Ectodermal cell (in vitro differentiated cells): ENCODE measurements at regions not wholly inside any gene's neighbourhood (a gene's known extent, or its start where the extent isn't known, plus 50 kb on each side); places are given as distances from the start of the nearest gene placed in this dataset.

Source experiments
- H3K27ac ChIP-seq: 2 replicates; pipeline ENCODE4 v1.7.0; 2013; ENCODE audit warnings: mild to moderate bottlenecking, low read depth, low read length; ENCODE audit not compliant: insufficient read depth, poor library complexity, severe bottlenecking
- H3K27me3 ChIP-seq: 2 replicates; pipeline ENCODE4 v1.7.0; 2013; ENCODE audit warnings: mild to moderate bottlenecking, low read length; ENCODE audit not compliant: insufficient read depth, control insufficient read depth, poor library complexity, severe bottlenecking
- H3K36me3 ChIP-seq: one replicate; pipeline ENCODE4 v1.7.0; 2013; ENCODE audit warnings: low read length; ENCODE audit not compliant: control insufficient read depth, insufficient read depth
- H3K4me1 ChIP-seq: one replicate; pipeline ENCODE4 v1.7.0; 2013; ENCODE audit warnings: low read length; ENCODE audit not compliant: control insufficient read depth, insufficient read depth
- H3K4me3 ChIP-seq: 2 replicates; pipeline ENCODE4 v1.7.0; 2013; ENCODE audit warnings: low read depth, low read length, control low read depth; ENCODE audit not compliant: insufficient read depth
- H3K9me3 ChIP-seq: 2 replicates; pipeline ENCODE4 v1.7.0; 2013; ENCODE audit warnings: mild to moderate bottlenecking, low read length, moderate library complexity; ENCODE audit not compliant: control insufficient read depth
- WGBS, 2 experiments: methylation state at CpG; one replicate each; pipeline ENCODE4 v1.1.7; 2013; ENCODE audit warnings: missing lambda C conversion rate in 2 of 2; 5-methylcytosine and 5-hydroxymethylcytosine counted together

GRCh38 chr9:1522219-1522767 is 472.1 kb downstream of the DMRT2 start:
- no peaks in the 10 kb centered on the region for H3K36me3 ChIP-seq
- H3K9me3 ChIP-seq = no peaks in the 10 kb centered on the region
- 86 to 89% methylated on average over 1 of the region's 1 CpG for WGBS, 2 experiments
- no peak overlapping the region for H3K4me3 ChIP-seq
- no peak overlapping the region for H3K27ac ChIP-seq
- no peaks in the 10 kb centered on the region for H3K4me1 ChIP-seq
- no peaks in the 10 kb centered on the region for H3K27me3 ChIP-seq

GRCh38 chr9:1528456-1528855 is 478.3 kb downstream of the DMRT2 start:
- WGBS, 2 experiments = 70 to 77% methylated on average over 2 of the region's 2 CpGs
- H3K4me3 ChIP-seq = no peak overlapping the region
- H3K9me3 ChIP-seq = no peaks in the 10 kb centered on the region
- H3K27ac ChIP-seq = no peak overlapping the region
- H3K4me1 ChIP-seq = no peaks in the 10 kb centered on the region
- H3K36me3 ChIP-seq = no peaks in the 10 kb centered on the region
- H3K27me3 ChIP-seq = no peaks in the 10 kb centered on the region

GRCh38 chr9:1530696-1531095 is 480.5 kb downstream of the DMRT2 start:
- no peak overlapping the region for H3K27ac ChIP-seq
- H3K27me3 ChIP-seq = no peaks in the 10 kb centered on the region
- no peaks in the 10 kb centered on the region for H3K4me1 ChIP-seq
- H3K36me3 ChIP-seq = no peaks in the 10 kb centered on the region
- no peaks in the 10 kb centered on the region for H3K9me3 ChIP-seq
- WGBS, 2 experiments = 91 to 94% methylated on average over 3 of the region's 3 CpGs
- H3K4me3 ChIP-seq = no peak overlapping the region

GRCh38 chr9:1531424-1531823 is 481.3 kb downstream of the DMRT2 start:
- 60 to 80% methylated on average over 1 of the region's 1 CpG for WGBS, 2 experiments
- Histone ChIP-seq H3K4me1 (no peaks in the 10 kb centered on the region), H3K36me3 (no peaks in the 10 kb centered on the region), H3K27me3 (no peaks in the 10 kb centered on the region), H3K9me3 (no peaks in the 10 kb centered on the region), H3K4me3 (no peak overlapping the region), H3K27ac (no peak overlapping the region)

- WGBS, 2 experiments = 81 to 84% methylated on average over 4 of the region's 4 CpGs
- Histone ChIP-seq H3K27me3 (no peaks in the 10 kb centered on the region), H3K36me3 (no peaks in the 10 kb centered on the region), H3K4me3 (no peak overlapping the region), H3K4me1 (no peaks in the 10 kb centered on the region), H3K9me3 (no peaks in the 10 kb centered on the region), H3K27ac (no peak overlapping the region)
These were observed 482.0 kb downstream of the DMRT2 start for GRCh38 chr9:1532171-1532570.

- Histone ChIP-seq H3K4me1 (no peaks in the 10 kb centered on the region), H3K36me3 (no peaks in the 10 kb centered on the region), H3K27me3 (no peaks in the 10 kb centered on the region), H3K4me3 (no peak overlapping the region), H3K27ac (no peak overlapping the region), H3K9me3 (no peaks in the 10 kb centered on the region)
- WGBS, 2 experiments = 89 to 91% methylated on average over 1 to 2 of the region's 2 CpGs
These were observed 480.1 kb upstream of the SMARCA2 start for GRCh38 chr9:1535051-1535450.

GRCh38 chr9:1535599-1535998 is 479.5 kb upstream of the SMARCA2 start:
- Histone ChIP-seq H3K27ac (no peak overlapping the region), H3K9me3 (no peaks in the 10 kb centered on the region)
- WGBS, 2 experiments = 78 to 89% methylated on average over 2 of the region's 2 CpGs

GRCh38 chr9:1536522-1537170 is 478.5 kb upstream of the SMARCA2 start:
- 88 to 93% methylated on average over 5 of the region's 5 CpGs for WGBS, 2 experiments
- Histone ChIP-seq H3K4me3 (no peak overlapping the region), H3K27ac (no peak overlapping the region), H3K27me3 (no peaks in the 10 kb centered on the region), H3K4me1 (no peaks in the 10 kb centered on the region), H3K9me3 (no peaks in the 10 kb centered on the region), H3K36me3 (no peaks in the 10 kb centered on the region)

More at GRCh38 chr9:1535599-1535998, 479.5 kb upstream of the SMARCA2 start:
- Histone ChIP-seq H3K4me3 (no peak overlapping the region), H3K4me1 (no peaks in the 10 kb centered on the region), H3K36me3 (no peaks in the 10 kb centered on the region), H3K27me3 (no peaks in the 10 kb centered on the region)

- no peaks in the 10 kb centered on the region for H3K36me3 ChIP-seq
- H3K9me3 ChIP-seq = no peaks in the 10 kb centered on the region
- 74 to 96% methylated on average over 3 of the region's 4 CpGs for WGBS, 2 experiments
- no peak overlapping the region for H3K4me3 ChIP-seq
- no peak overlapping the region for H3K27ac ChIP-seq
- no peaks in the 10 kb centered on the region for H3K4me1 ChIP-seq
- no peaks in the 10 kb centered on the region for H3K27me3 ChIP-seq
These were observed 476.8 kb upstream of the SMARCA2 start for GRCh38 chr9:1538301-1538700.

GRCh38 chr9:1539216-1539615 is 475.9 kb upstream of the SMARCA2 start:
- no peaks in the 10 kb centered on the region for H3K9me3 ChIP-seq
- no peaks in the 10 kb centered on the region for H3K36me3 ChIP-seq
- 88 to 91% methylated on average over 2 of the region's 2 CpGs for WGBS, 2 experiments
- H3K4me3 ChIP-seq = no peak overlapping the region
- H3K27me3 ChIP-seq = no peaks in the 10 kb centered on the region
- no peaks in the 10 kb centered on the region for H3K4me1 ChIP-seq
- H3K27ac ChIP-seq = no peak overlapping the region
